Activated CD4-positive, alpha-beta T cell treated with anti-CD3 and anti-CD28 coated beads, Interleukin-2, amount 10 ng/mL, durations not matched to agents 24 days and 14 days (primary cell): ENCODE measurements at regions not wholly inside any gene's neighbourhood (a gene's known extent, or its start where the extent isn't known, plus 50 kb on each side); places are given as distances from the start of the nearest gene placed in this dataset.

Experiments used
- DNase-seq: peaks from one replicate; pipeline ENCODE4 v3.0.0; 2022
- H3K27ac Mint-ChIP-seq: one replicate; pipeline ENCODE4 v1.8.0; 2022; ENCODE audit warnings: mild to moderate bottlenecking, mixed read lengths
- H3K27me3 Mint-ChIP-seq: one replicate; pipeline ENCODE4 v1.8.0; 2022; ENCODE audit warnings: mixed read lengths
- H3K36me3 Mint-ChIP-seq: one replicate; pipeline ENCODE4 v1.8.0; 2022; ENCODE audit warnings: low read depth, mild to moderate bottlenecking, mixed read lengths
- H3K4me1 Mint-ChIP-seq: one replicate; pipeline ENCODE4 v1.8.0; 2021; ENCODE audit warnings: mixed read lengths
- H3K4me3 Mint-ChIP-seq: one replicate; pipeline ENCODE4 v1.8.0; 2022; ENCODE audit warnings: mild to moderate bottlenecking, moderate library complexity, mixed read lengths
- H3K9me3 Mint-ChIP-seq: one replicate; pipeline ENCODE4 v1.8.0; 2021; ENCODE audit warnings: mixed read lengths
- intact Hi-C: fragments of 100-400 bp; cut with micrococcal nuclease; formaldehyde crosslinking; loops from one replicate; pipeline ENCODE4 v1.15.1; 2023

- Mint-ChIP-seq H3K27ac (no peak overlapping the region), H3K27me3 (no peaks in the 10 kb centered on the region), H3K4me3 (no peak overlapping the region), H3K4me1 (peaks cover 12% of the 10 kb centered on the region), H3K9me3 (peaks cover 14% of the 10 kb centered on the region), H3K36me3 (peaks cover 5% of the 10 kb centered on the region)
- no peak for DNase-seq
- intact Hi-C loops = no loop called here
Measured at GRCh38 chr3:111319598-111319997, 222.4 kb upstream of the CD96 start.

DNA sequence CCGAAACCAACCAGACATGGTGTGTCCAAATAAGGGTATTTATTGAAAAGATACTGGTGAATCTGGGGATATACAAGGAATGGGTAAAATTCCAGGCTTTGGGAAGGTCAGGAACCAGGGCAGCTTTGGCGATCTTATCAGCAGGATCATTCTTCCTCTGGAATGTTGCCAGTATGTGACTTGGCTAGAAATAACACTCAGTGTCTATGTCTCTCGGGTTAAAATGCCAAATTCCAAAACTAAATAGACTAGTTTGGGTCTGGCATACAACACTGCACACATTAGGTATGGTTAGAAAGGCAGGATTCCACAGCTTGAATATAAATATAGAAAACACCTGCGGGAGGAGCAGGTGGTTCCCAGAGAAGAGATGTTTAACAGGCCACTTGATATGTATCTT lies 220.2 kb upstream of the CD96 start:
- H3K27ac Mint-ChIP-seq = no peak overlapping the region
- peaks cover 29% of the 10 kb centered on the region for H3K4me1 Mint-ChIP-seq
- intact Hi-C loops = loop anchor here (10.0 kb wide), 2 partner anchors 507 to 1517 kb away; no protein-coding TSS in a partner anchor
- no peak for DNase-seq
- H3K9me3 Mint-ChIP-seq = peaks cover 19% of the 10 kb centered on the region
- no peaks in the 10 kb centered on the region for H3K27me3 Mint-ChIP-seq
- no peak overlapping the region for H3K4me3 Mint-ChIP-seq
- H3K36me3 Mint-ChIP-seq = peaks cover 8% of the 10 kb centered on the region

GRCh38 chr3:111323019-111323418 lies 219.0 kb upstream of the CD96 start:
- Mint-ChIP-seq H3K9me3 (peaks cover 21% of the 10 kb centered on the region), H3K36me3 (peaks cover 8% of the 10 kb centered on the region), H3K27ac (no peak overlapping the region), H3K27me3 (no peaks in the 10 kb centered on the region), H3K4me1 (peaks cover 29% of the 10 kb centered on the region), H3K4me3 (no peak overlapping the region)
- intact Hi-C loops = loop anchor here (10.0 kb wide), 2 partner anchors 508 to 1518 kb away; no protein-coding TSS in a partner anchor
- DNase-seq = no peak

DNA sequence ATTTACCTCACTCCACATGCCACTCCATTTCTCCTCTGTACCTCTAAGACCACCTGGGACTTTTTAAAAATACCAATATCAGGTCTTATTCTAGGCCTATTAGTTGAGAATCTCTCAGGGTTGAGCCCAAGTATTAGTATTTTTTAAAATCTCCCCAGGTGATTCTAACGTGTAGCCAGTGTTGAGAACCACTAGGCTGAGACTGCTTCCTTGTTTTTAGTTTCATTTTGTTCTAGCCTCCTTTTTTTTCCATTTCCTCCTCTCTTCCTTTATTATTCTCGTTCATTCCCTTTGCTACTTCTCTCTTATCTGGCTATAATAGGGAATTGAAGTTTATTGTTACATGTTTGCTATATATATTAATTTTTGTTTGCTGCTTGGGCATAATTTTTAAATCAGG lies 217.8 kb upstream of the CD96 start:
- Mint-ChIP-seq H3K4me3 (peak overlapping the region; percentile 55), H3K4me1 (peaks cover 29% of the 10 kb centered on the region), H3K27ac (peak overlapping the region; percentile 70), H3K27me3 (no peaks in the 10 kb centered on the region), H3K9me3 (peaks cover 19% of the 10 kb centered on the region), H3K36me3 (peaks cover 8% of the 10 kb centered on the region)
- no peak for DNase-seq
- intact Hi-C loops = loop anchor here (10.0 kb wide), 2 partner anchors 509 to 1519 kb away; no protein-coding TSS in a partner anchor

DNA sequence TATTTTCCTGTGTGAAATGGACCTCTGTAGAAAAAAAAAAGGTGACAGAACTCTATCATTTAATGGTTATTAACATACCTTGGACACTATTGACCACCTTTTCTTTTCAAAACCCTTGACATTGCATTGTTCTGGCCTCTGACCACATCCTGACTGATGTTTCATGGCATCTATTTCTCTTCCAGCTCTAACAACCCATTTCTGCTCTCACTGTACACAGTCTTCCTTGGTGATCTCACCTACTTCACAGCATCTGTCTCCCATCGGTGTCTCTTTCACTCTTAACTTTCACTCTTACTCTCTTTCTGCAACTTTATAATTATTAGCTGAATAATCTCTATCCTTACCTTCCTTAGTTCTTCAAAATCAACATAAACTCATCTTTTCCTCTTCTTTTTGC lies 217.4 kb upstream of the CD96 start:
- Mint-ChIP-seq H3K4me3 (peak overlapping the region; percentile 55), H3K27me3 (no peaks in the 10 kb centered on the region), H3K4me1 (peaks cover 29% of the 10 kb centered on the region), H3K36me3 (peaks cover 8% of the 10 kb centered on the region), H3K27ac (peak overlapping the region; percentile 18), H3K9me3 (peaks cover 15% of the 10 kb centered on the region)
- DNase-seq = peak; percentile 44
- intact Hi-C loops = loop anchor here (5.0 to 10.0 kb wide), 3 partner anchors 278 to 1520 kb away; no protein-coding TSS in a partner anchor

DNA sequence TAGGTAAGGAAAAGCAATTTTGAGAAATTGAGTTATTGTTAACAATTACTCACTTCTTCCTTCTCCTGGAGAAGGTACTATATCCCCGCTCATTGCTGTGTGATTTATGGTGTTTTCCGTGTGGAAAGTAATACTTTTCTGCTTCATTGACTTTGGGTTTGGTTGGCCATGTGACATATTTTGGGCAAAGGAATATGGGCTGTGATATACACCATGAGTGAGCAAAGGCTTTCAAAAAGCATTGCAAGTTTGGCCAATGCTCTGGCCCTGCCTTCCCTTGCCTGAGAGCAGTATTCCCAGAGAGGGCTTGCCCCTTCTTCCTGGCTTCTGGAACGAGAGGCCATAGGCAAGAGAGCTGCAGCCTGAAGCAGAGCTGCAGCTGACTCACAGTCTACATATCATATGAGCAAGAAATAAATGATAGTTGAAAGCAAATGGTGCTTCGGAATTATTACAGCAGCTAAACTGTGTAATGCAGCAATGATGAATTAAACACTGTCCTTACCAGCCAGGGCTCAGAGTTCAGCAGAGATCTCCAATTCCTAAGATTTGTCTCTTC lies 216.8 kb upstream of the CD96 start:
- Mint-ChIP-seq H3K27me3 (no peaks in the 10 kb centered on the region), H3K4me1 (peaks cover 29% of the 10 kb centered on the region), H3K4me3 (peak overlapping the region; percentile 55), H3K27ac (no peak overlapping the region), H3K36me3 (peaks cover 8% of the 10 kb centered on the region), H3K9me3 (peaks cover 13% of the 10 kb centered on the region)
- no peak for DNase-seq
- intact Hi-C loops = loop anchor here (5.0 to 10.0 kb wide), 3 partner anchors 277 to 1520 kb away; no protein-coding TSS in a partner anchor

GRCh38 chr3:111326144-111326995 lies 215.6 kb upstream of the CD96 start:
- Mint-ChIP-seq H3K4me1 (peaks cover 29% of the 10 kb centered on the region), H3K36me3 (peaks cover 8% of the 10 kb centered on the region), H3K4me3 (peak overlapping the region; percentile 3), H3K27me3 (no peaks in the 10 kb centered on the region), H3K27ac (peak overlapping the region; percentile 67), H3K9me3 (peaks cover 23% of the 10 kb centered on the region)
- no peak for DNase-seq
- intact Hi-C loops = loop anchor here (1.0 to 10.0 kb wide), 8 partner anchors 10 to 1522 kb away; partner anchors contain the start of gene CD96

GRCh38 chr3:111331306-111331705 lies 210.7 kb upstream of the CD96 start:
- DNase-seq = no peak
- intact Hi-C loops = no loop called here
- no peaks in the 10 kb centered on the region for H3K27me3 Mint-ChIP-seq
- peaks cover 17% of the 10 kb centered on the region for H3K4me1 Mint-ChIP-seq
- H3K9me3 Mint-ChIP-seq = peaks cover 24% of the 10 kb centered on the region
- no peak overlapping the region for H3K4me3 Mint-ChIP-seq
- H3K27ac Mint-ChIP-seq = no peak overlapping the region
- H3K36me3 Mint-ChIP-seq = no peaks in the 10 kb centered on the region

GRCh38 chr3:111331912-111332311 lies 210.1 kb upstream of the CD96 start:
- Mint-ChIP-seq H3K27ac (no peak overlapping the region), H3K36me3 (no peaks in the 10 kb centered on the region), H3K27me3 (no peaks in the 10 kb centered on the region), H3K4me3 (no peak overlapping the region), H3K4me1 (peaks cover 20% of the 10 kb centered on the region), H3K9me3 (peaks cover 24% of the 10 kb centered on the region)
- no peak for DNase-seq
- intact Hi-C loops = no loop called here

DNA sequence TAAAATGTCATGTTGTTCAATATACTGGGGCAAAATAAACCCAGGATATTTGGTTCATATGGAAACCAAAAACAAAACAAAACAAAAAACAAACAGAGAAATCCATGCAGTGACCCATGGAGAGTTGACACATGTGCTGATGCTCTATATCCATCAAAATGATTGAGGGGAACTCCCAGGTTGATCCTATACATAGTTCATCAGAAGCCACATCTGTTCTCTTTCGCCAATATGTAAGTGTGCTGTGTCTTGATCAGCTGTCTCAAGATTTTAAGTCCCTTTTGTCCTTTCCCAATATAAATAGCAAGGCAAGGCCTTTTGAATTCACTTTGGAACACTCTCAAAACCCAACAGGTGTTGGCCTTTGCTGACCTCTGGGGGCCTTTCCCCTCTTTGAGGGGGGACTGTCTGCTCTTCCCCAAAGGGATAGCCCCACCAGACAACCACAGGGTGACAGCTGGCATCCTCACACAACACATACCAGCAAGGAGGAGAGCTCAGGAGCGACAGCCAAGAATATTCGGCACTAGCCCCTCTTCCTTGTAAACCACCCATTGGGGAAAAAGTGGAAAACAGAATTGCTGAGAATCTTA lies 209.4 kb upstream of the CD96 start:
- Mint-ChIP-seq H3K9me3 (peaks cover 24% of the 10 kb centered on the region), H3K4me1 (peaks cover 25% of the 10 kb centered on the region), H3K27me3 (no peaks in the 10 kb centered on the region), H3K27ac (no peak overlapping the region), H3K4me3 (no peak overlapping the region), H3K36me3 (no peaks in the 10 kb centered on the region)
- no peak for DNase-seq
- intact Hi-C loops = no loop called here

DNA sequence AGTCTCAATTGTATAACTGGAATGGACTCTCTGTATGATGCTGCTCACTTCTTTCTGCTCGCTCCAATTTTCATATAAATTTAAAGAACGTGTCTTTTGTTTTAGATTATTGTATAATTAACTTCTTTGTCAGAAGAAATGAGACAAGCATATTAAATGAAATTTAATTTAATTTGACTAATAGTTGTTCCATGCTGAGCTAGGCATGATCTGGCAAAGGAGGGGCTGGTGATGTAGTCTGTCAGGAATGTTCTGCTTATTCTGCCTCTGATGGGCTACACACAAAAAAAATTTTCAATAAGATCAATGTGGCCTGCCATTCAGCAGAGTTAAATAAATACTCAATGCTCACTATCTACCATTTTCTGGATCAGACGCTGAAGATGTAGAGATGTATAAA lies 208.4 kb upstream of the CD96 start:
- H3K4me3 Mint-ChIP-seq = no peak overlapping the region
- no peak overlapping the region for H3K27ac Mint-ChIP-seq
- intact Hi-C loops = no loop called here
- H3K4me1 Mint-ChIP-seq = peaks cover 31% of the 10 kb centered on the region
- no peak for DNase-seq
- no peaks in the 10 kb centered on the region for H3K36me3 Mint-ChIP-seq
- H3K9me3 Mint-ChIP-seq = peaks cover 18% of the 10 kb centered on the region
- no peaks in the 10 kb centered on the region for H3K27me3 Mint-ChIP-seq

GRCh38 chr3:111335512-111336303 lies 206.3 kb upstream of the CD96 start:
- Mint-ChIP-seq H3K9me3 (peaks cover 14% of the 10 kb centered on the region), H3K4me1 (peaks cover 31% of the 10 kb centered on the region), H3K36me3 (peaks cover 5% of the 10 kb centered on the region), H3K27me3 (no peaks in the 10 kb centered on the region), H3K4me3 (no peak overlapping the region), H3K27ac (no peak overlapping the region)
- intact Hi-C loops = loop anchor here (1.0 to 2.0 kb wide), 3 partner anchors 9 to 97 kb away; no protein-coding TSS in a partner anchor
- DNase-seq = no peak

DNA sequence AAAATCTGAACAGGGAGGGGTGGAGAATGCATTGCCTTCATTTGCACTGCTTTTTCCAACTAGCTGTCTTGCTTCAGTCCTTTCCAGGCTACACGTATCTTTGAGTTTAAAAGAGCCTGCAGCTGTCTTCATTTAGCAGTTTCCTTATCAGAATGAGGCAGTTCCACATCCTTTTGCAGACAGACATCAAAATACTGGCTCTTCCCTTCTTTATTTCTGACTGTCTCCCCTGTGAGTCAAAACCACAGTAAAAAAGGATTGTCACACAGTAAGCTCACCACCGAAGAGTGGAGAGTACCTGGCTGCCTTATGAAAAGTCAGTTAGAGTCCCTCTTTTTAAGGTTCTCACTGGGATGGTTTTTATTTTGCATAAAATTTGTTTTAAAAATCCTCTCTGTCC lies 205.5 kb upstream of the CD96 start:
- Mint-ChIP-seq H3K9me3 (peaks cover 13% of the 10 kb centered on the region), H3K27me3 (no peaks in the 10 kb centered on the region), H3K27ac (no peak overlapping the region), H3K36me3 (peaks cover 5% of the 10 kb centered on the region), H3K4me3 (peak overlapping the region; percentile 1), H3K4me1 (peaks cover 31% of the 10 kb centered on the region)
- intact Hi-C loops = loop anchor here (1.0 to 2.0 kb wide), 3 partner anchors 10 to 98 kb away; no protein-coding TSS in a partner anchor
- DNase-seq = peak; percentile 68
